GM12891 (cell line): ENCODE measurements at regions not wholly inside any gene's neighbourhood (a gene's known extent, or its start where the extent isn't known, plus 50 kb on each side); places are given as distances from the start of the nearest gene placed in this dataset.
"Not testable (repeated sequence)": the region's sequence is repeated elsewhere in the genome, so short reads cannot be mapped to it uniquely, and the experiment has no call there.

ENCODE experiments used
- DNase-seq: peaks from one replicate; pipeline ENCODE4 v3.0.0; 2011; ENCODE audit warnings: low spot score; ENCODE audit not compliant: insufficient read length
- FAIRE-seq: peaks from 2 replicates; lab custom pipeline; 2011; peaks lifted over from hg19 to GRCh38; lab: Jason Lieb, UNC
- PAX5 ChIP-seq: IDR thresholded peaks from 2 replicates; pipeline ENCODE4 v1.6.1; 2011; ENCODE audit warnings: low read length, moderate library complexity, mild to moderate bottlenecking; ENCODE audit not compliant: insufficient read depth, severe bottlenecking
- POLR2A ChIP-seq: IDR thresholded peaks from 2 replicates; pipeline ENCODE4 v1.6.1; 2011; ENCODE audit warnings: low read depth, low read length, control low read depth
- POLR2AphosphoS5 ChIP-seq: IDR thresholded peaks from 2 replicates; pipeline ENCODE4 v1.6.1; 2011; ENCODE audit warnings: low read depth, low read length, control low read depth
- POU2F2 ChIP-seq: IDR thresholded peaks from 2 replicates; pipeline ENCODE4 v1.6.1; 2011; ENCODE audit warnings: low read depth, mild to moderate bottlenecking, control low read depth, low read length, moderate library complexity
- SPI1 ChIP-seq: IDR thresholded peaks from 2 replicates; pipeline ENCODE4 v1.6.1; 2011; ENCODE audit warnings: low read depth, low read length, control low read depth
- TAF1 ChIP-seq: IDR thresholded peaks from 2 replicates; pipeline ENCODE4 v1.6.1; 2011; ENCODE audit warnings: low read depth, low read length, control low read depth

- DNase-seq: no peak
- FAIRE-seq: no peak
- no peak for TF ChIP-seq TAF1
- no peak for TF ChIP-seq SPI1
- TF ChIP-seq PAX5: no peak
- TF ChIP-seq POU2F2: no peak
- TF ChIP-seq POLR2A: no peak
- no peak for TF ChIP-seq POLR2AphosphoS5
Observed at GRCh38 chr7:67493366-67493765, 496.7 kb downstream of the TYW1 start.

- DNase-seq: no peak
- no peak for FAIRE-seq
Observed at GRCh38 chr7:67496589-67496988, 500.0 kb downstream of the TYW1 start.

GRCh38 chr7:67497914-67498313 lies 501.3 kb downstream of the TYW1 start:
- not testable (repeated sequence) for FAIRE-seq, DNase-seq

More at GRCh38 chr7:67496589-67496988, 500.0 kb downstream of the TYW1 start:
- TF ChIP-seq POU2F2 (no peak), POLR2A (no peak), POLR2AphosphoS5 (no peak), TAF1 (no peak)

DNA sequence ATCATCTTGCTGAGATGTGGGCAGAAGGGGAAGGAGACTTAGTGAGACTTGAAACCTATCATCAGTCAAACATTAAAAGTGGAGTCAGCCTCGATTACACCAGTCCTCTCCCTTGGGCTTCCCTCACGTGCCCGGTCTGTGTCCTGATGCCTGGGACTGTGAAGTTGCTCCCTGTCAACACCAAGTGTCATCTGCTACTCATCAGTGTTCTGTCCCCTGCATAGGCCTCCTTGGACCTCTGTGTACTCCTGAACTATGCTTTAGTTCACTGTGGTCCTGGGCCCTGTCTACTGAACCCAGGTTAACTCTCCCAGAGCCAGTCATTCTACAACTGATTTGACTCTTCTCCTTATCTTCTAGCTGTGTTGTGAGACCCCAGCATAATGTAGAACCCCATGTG lies 506.3 kb downstream of the TYW1 start:
- DNase-seq: no peak
- TF ChIP-seq PAX5: no peak
- TF ChIP-seq POLR2AphosphoS5: no peak
- TF ChIP-seq TAF1: no peak
- TF ChIP-seq POLR2A: no peak
- TF ChIP-seq POU2F2: no peak
- no peak for FAIRE-seq

- FAIRE-seq: no peak
- no peak for TF ChIP-seq PAX5
- no peak for TF ChIP-seq SPI1
- no peak for TF ChIP-seq POU2F2
- no peak for TF ChIP-seq POLR2AphosphoS5
- no peak for TF ChIP-seq TAF1
- TF ChIP-seq POLR2A: no peak
Observed at GRCh38 chr7:67505449-67505848, 508.8 kb downstream of the TYW1 start.

GRCh38 chr7:67512481-67512880 lies 515.8 kb downstream of the TYW1 start:
- DNase-seq (no peak), FAIRE-seq (no peak)
- TF ChIP-seq PAX5: no peak
- no peak for TF ChIP-seq POU2F2
- no peak for TF ChIP-seq SPI1
- TF ChIP-seq POLR2AphosphoS5: no peak
- no peak for TF ChIP-seq POLR2A
- no peak for TF ChIP-seq TAF1

More at GRCh38 chr7:67505449-67505848, 508.8 kb downstream of the TYW1 start:
- DNase-seq: no peak

GRCh38 chr7:67518580-67518979 lies 521.9 kb downstream of the TYW1 start:
- TF ChIP-seq PAX5 (no peak), TAF1 (no peak), POU2F2 (no peak), POLR2A (no peak), SPI1 (no peak), POLR2AphosphoS5 (no peak)
- no peak for FAIRE-seq
- DNase-seq: no peak

GRCh38 chr7:67519171-67519570 lies 522.5 kb downstream of the TYW1 start:
- no peak for DNase-seq
- no peak for FAIRE-seq
- TF ChIP-seq SPI1: no peak
- no peak for TF ChIP-seq TAF1
- TF ChIP-seq PAX5: no peak
- no peak for TF ChIP-seq POLR2A
- no peak for TF ChIP-seq POLR2AphosphoS5
- TF ChIP-seq POU2F2: no peak

- TF ChIP-seq POLR2A (no peak), POLR2AphosphoS5 (no peak), SPI1 (no peak), PAX5 (no peak)
- DNase-seq (no peak), FAIRE-seq (no peak)
Observed at GRCh38 chr7:67522504-67522903, 525.9 kb downstream of the TYW1 start.

GRCh38 chr7:67523713-67524112 lies 527.1 kb downstream of the TYW1 start:
- FAIRE-seq (no peak), DNase-seq (no peak)
- TF ChIP-seq POLR2AphosphoS5: no peak
- no peak for TF ChIP-seq TAF1
- no peak for TF ChIP-seq POLR2A
- no peak for TF ChIP-seq PAX5
- TF ChIP-seq POU2F2: no peak
- no peak for TF ChIP-seq SPI1
